ENCODE measurements at regions not wholly inside any gene's neighbourhood (a gene's known extent, or its start where the extent isn't known, plus 50 kb on each side); places are given as distances from the start of the nearest gene placed in this dataset.

- DNase-seq: no peak
These were observed 146.6 kb upstream of the PLEKHG7 start for GRCh38 chr12:92556141-92556540.

DNA sequence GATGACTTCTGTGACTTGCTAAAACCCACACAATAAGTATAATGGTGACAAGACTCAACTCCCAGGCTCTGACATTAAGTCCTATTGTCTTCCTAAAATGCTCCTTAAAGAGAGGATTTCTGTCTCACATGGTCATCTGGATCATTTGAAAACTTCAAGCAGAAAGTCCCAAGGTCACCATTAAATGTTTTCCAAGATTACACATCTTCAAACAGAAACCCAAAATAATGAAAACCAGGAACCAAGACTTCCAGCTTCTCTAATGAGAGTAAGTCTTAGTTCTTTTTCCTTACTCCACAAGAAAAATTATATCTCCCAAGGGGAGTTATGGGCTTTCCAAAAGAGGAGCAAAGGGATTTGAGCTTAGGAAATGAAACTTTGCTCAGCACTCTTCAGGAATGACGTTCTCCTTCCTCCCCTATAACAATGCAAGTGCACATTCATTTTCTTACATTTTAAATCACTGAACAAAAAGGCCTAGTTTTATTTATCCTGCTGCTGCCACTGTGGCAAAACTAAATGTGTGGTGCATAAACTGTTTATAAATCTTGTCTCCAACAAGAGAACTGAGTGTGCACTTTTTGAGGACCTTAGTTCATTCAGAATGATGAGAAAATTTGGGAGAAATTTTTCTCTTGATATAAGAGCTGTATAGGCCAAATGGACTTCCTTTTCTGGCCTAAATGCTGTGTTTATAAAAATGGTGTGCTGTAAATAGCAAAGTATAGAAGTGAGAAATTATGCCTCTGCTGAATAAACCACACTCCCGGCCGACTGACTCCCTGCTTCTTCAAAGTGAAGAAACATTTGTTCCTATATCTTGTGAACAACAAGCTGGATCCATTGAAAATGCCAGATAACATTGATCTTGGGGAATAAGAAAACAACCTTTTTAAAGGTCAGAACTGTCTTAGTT is 148.4 kb upstream of the PLEKHG7 start:
- DNase-seq: no peak

DNA sequence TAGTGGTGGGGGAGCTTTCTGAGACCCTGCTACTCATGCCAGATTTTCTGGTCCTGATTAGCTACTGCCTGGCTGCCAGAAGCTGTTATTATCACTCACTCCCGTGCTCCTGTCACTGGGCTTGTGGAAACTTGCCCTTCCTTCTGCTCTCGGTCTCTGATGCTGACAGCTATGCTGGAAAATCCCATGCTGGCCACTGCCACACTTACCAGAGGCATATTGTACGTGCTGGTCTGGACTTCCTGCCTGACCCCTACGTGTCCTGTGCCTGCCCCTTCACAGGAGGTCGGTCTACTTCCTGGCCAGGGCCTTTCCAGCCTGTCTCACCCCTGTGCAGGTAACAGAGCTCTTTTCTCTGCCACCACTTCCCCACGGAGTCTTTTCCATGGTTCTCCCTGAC is 149.4 kb upstream of the PLEKHG7 start:
- DNase-seq: no peak

- no peak for DNase-seq
These were observed 150.2 kb upstream of the PLEKHG7 start for GRCh38 chr12:92552412-92553108.

GRCh38 chr12:92551853-92552397 is 150.9 kb upstream of the PLEKHG7 start:
- DNase-seq: no peak

- no peak for DNase-seq
These were observed 151.6 kb upstream of the PLEKHG7 start for GRCh38 chr12:92551210-92551609.

- DNase-seq: no peak
These were observed 152.1 kb upstream of the PLEKHG7 start for GRCh38 chr12:92550661-92551060.

- DNase-seq: no peak
These were observed 152.5 kb upstream of the PLEKHG7 start for GRCh38 chr12:92550254-92550653.

DNA sequence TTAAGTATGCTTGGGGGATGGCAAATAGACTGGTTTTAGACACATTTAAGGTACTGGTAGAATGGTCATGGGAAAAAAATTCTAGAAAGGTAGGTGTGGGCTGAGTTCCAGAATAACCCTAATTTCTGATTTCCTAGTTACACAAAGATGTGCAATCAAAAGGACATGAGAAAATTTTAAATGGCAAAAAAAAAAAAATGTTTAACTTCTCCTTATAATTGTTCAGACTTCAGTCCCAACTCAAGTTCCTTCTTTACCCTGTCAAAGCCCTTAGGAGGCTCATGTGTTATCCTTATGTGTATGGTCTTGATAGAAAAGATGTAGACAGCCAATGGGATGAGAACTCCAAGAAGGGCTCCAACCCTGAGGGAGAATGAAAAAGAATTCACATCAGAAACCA is 153.3 kb upstream of the PLEKHG7 start:
- no peak for DNase-seq

GRCh38 chr12:92547906-92548305 is 154.9 kb upstream of the PLEKHG7 start:
- DNase-seq: no peak

GRCh38 chr12:92547420-92547819 is 155.4 kb upstream of the PLEKHG7 start:
- no peak for DNase-seq

- DNase-seq: no peak
These were observed 156.0 kb upstream of the PLEKHG7 start for GRCh38 chr12:92546635-92547348.

DNA sequence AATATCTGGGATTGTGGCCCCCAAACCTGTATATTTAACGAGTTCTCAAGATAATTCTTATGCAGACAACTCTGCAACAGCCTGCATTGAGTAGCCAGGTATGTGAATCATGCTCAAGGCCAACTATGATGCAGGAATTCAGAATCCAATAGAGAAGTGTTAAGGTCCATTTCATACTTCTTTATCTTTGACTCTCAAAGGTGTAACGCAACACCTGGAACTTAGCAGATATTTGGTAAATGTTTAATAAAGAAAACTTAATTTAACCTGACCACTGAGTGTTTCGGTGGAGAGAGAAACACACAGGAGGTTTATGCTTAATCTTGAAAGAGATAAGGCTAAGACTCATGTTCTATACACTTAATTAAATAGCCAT is 156.5 kb upstream of the PLEKHG7 start:
- no peak for DNase-seq

- DNase-seq: no peak
These were observed 158.5 kb upstream of the PLEKHG7 start for GRCh38 chr12:92544322-92544721.

GRCh38 chr12:92543840-92544239 is 158.9 kb upstream of the PLEKHG7 start:
- DNase-seq: no peak

- DNase-seq: no peak
These were observed 159.4 kb upstream of the PLEKHG7 start for GRCh38 chr12:92543359-92543758.

GRCh38 chr12:92541731-92542130 is 161.1 kb upstream of the PLEKHG7 start:
- DNase-seq: no peak

DNA sequence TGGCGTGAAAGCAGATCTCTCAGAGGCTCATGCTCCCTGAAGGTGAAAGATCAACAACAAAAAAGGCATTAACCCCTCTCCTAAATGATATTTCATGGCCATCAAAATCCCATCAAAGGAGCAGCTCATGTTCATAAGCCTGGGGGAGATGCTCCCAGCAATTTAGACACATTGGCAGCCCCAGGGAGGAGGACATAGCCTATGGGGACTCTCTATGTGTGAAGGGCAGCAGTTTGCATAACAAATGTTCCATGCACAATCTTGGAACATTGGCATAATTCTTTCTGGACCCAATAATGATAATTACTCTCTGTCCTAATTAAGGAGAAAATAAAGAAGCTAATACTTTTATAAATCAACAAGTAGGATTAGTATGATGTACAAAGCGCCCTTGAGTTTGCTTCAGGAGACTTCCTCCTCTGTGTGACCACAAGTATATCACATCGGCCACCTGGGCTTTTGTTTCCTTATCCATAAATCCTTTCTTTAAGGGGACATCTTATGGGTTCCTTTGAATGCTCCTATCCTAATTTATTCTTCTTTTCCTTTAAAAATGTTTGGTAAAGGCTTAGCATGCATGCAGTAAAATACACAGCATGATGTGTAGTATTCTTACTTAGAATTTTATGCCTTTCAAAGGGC is 161.9 kb upstream of the PLEKHG7 start:
- no peak for DNase-seq

- DNase-seq: peak in 14 of 56 donors; percentile 4 to 35 (median 9)
These were observed 162.6 kb upstream of the PLEKHG7 start for GRCh38 chr12:92539976-92540781.

GRCh38 chr12:92539110-92539749 is 163.6 kb upstream of the PLEKHG7 start:
- no peak for DNase-seq

All from amygdala (tissue), 56 donors.